ENCODE measurements at regions not wholly inside any gene's neighbourhood (a gene's known extent, or its start where the extent isn't known, plus 50 kb on each side); places are given as distances from the start of the nearest gene placed in this dataset.

- H3K9me3 Mint-ChIP-seq = no peaks in the 10 kb centered on the region
- Histone ChIP-seq H3K9me3 (ENCODE audit: control insufficient read depth, insufficient read depth, low read length) (no peaks in the 10 kb centered on the region), H3K27ac (ENCODE audit: low read length) (no peak overlapping the region), H3K4me3 (ENCODE audit: low read length) (no peak overlapping the region), H3K4me1 (ENCODE audit: control insufficient read depth, insufficient read depth, low read length) (no peaks in the 10 kb centered on the region), H3K36me3 (ENCODE audit: control insufficient read depth, insufficient read depth, low read length) (no peaks in the 10 kb centered on the region), H3K27me3 (ENCODE audit: control insufficient read depth, insufficient read depth, low read length) (no peaks in the 10 kb centered on the region)
- ATAC-seq = no peak
- no peak overlapping the region for H3K4me3 Mint-ChIP-seq
- no peak overlapping the region for H3K27ac Mint-ChIP-seq
- no peak for DNase-seq
- no peaks in the 10 kb centered on the region for H3K4me1 Mint-ChIP-seq
- intact Hi-C loops (cut with micrococcal nuclease) = no loop called here
- H3K27me3 Mint-ChIP-seq (ENCODE audit: low read depth in 2 of 2) = peaks cover 3 to 34% of the 10 kb centered on the region in 2 donors
- no peak for TF ChIP-seq CTCF (IDR thresholded peaks at IDR 0.05)
- no peaks in the 10 kb centered on the region for H3K36me3 Mint-ChIP-seq
Observed at GRCh38 chr7:35399216-35399615, 145.3 kb upstream of the TBX20 start.

- peaks cover 3 to 34% of the 10 kb centered on the region in 2 donors for H3K27me3 Mint-ChIP-seq (ENCODE audit: low read depth in 2 of 2)
- Histone ChIP-seq H3K4me1 (ENCODE audit: control insufficient read depth, insufficient read depth, low read length) (no peaks in the 10 kb centered on the region), H3K36me3 (ENCODE audit: control insufficient read depth, insufficient read depth, low read length) (no peaks in the 10 kb centered on the region), H3K27ac (ENCODE audit: low read length) (no peak overlapping the region), H3K27me3 (ENCODE audit: control insufficient read depth, insufficient read depth, low read length) (no peaks in the 10 kb centered on the region), H3K4me3 (ENCODE audit: low read length) (no peak overlapping the region), H3K9me3 (ENCODE audit: control insufficient read depth, insufficient read depth, low read length) (no peaks in the 10 kb centered on the region)
- 43% methylated on average over 4 of the region's 4 CpGs for WGBS (ENCODE audit: insufficient coverage)
- H3K9me3 Mint-ChIP-seq = no peaks in the 10 kb centered on the region
- no peak overlapping the region for H3K4me3 Mint-ChIP-seq
- no peaks in the 10 kb centered on the region for H3K36me3 Mint-ChIP-seq
- intact Hi-C loops (cut with micrococcal nuclease) = no loop called here
- ATAC-seq = no peak
- H3K27ac Mint-ChIP-seq = no peak overlapping the region
- DNase-seq = no peak
- TF ChIP-seq CTCF (IDR thresholded peaks at IDR 0.05) = no peak
- no peaks in the 10 kb centered on the region for H3K4me1 Mint-ChIP-seq
Observed at GRCh38 chr7:35398518-35398917, 144.6 kb upstream of the TBX20 start.

GRCh38 chr7:35390146-35390545, 136.2 kb upstream of the TBX20 start:
- Histone ChIP-seq H3K36me3 (ENCODE audit: control insufficient read depth, insufficient read depth, low read length) (no peaks in the 10 kb centered on the region), H3K4me3 (ENCODE audit: low read length) (no peak overlapping the region), H3K27ac (ENCODE audit: low read length) (no peak overlapping the region), H3K27me3 (ENCODE audit: control insufficient read depth, insufficient read depth, low read length) (peaks cover 2% of the 10 kb centered on the region), H3K9me3 (ENCODE audit: control insufficient read depth, insufficient read depth, low read length) (no peaks in the 10 kb centered on the region), H3K4me1 (ENCODE audit: control insufficient read depth, insufficient read depth, low read length) (no peaks in the 10 kb centered on the region)
- H3K4me3 Mint-ChIP-seq = no peak overlapping the region
- 83% methylated on average over 5 of the region's 5 CpGs for WGBS (ENCODE audit: insufficient coverage)
- no peak for ATAC-seq
- no peak for TF ChIP-seq CTCF (IDR thresholded peaks at IDR 0.05)
- H3K36me3 Mint-ChIP-seq = no peaks in the 10 kb centered on the region
- intact Hi-C loops (cut with micrococcal nuclease) = no loop called here
- no peaks in the 10 kb centered on the region for H3K4me1 Mint-ChIP-seq
- no peak overlapping the region for H3K27ac Mint-ChIP-seq
- no peaks in the 10 kb centered on the region for H3K9me3 Mint-ChIP-seq
- no peak for DNase-seq
- peaks cover 5 to 17% of the 10 kb centered on the region in 2 donors for H3K27me3 Mint-ChIP-seq (ENCODE audit: low read depth in 2 of 2)

- DNase-seq = no peak
- no peaks in the 10 kb centered on the region for H3K9me3 ChIP-seq (ENCODE audit: control insufficient read depth, insufficient read depth, low read length)
- peaks cover 2% of the 10 kb centered on the region for H3K27me3 ChIP-seq (ENCODE audit: control insufficient read depth, insufficient read depth, low read length)
- peaks cover 9 to 21% of the 10 kb centered on the region in 2 donors for H3K27me3 Mint-ChIP-seq (ENCODE audit: low read depth in 2 of 2)
- H3K4me1 Mint-ChIP-seq = no peaks in the 10 kb centered on the region
- no peaks in the 10 kb centered on the region for H3K36me3 ChIP-seq (ENCODE audit: control insufficient read depth, insufficient read depth, low read length)
- H3K4me1 ChIP-seq (ENCODE audit: control insufficient read depth, insufficient read depth, low read length) = no peaks in the 10 kb centered on the region
- H3K27ac Mint-ChIP-seq = no peak overlapping the region
- H3K9me3 Mint-ChIP-seq = no peaks in the 10 kb centered on the region
- H3K4me3 ChIP-seq (ENCODE audit: low read length) = no peak overlapping the region
- no peak overlapping the region for H3K4me3 Mint-ChIP-seq
- 88% methylated on average over 3 of the region's 3 CpGs for WGBS (ENCODE audit: insufficient coverage)
- no peak for TF ChIP-seq CTCF (IDR thresholded peaks at IDR 0.05)
- H3K27ac ChIP-seq (ENCODE audit: low read length) = no peak overlapping the region
- intact Hi-C loops (cut with micrococcal nuclease) = no loop called here
- H3K36me3 Mint-ChIP-seq = no peaks in the 10 kb centered on the region
- no peak for ATAC-seq
Observed at GRCh38 chr7:35389636-35390035, 135.7 kb upstream of the TBX20 start.
